T-helper 1 cell treated with Interleukin-12 subunit alpha and Interleukin-12 subunit beta and Interleukin-4 antibody, amounts not matched to agents 30 ng/mL and 1 ng/mL, for 36 hours (primary cell): ENCODE measurements at regions not wholly inside any gene's neighbourhood (a gene's known extent, or its start where the extent isn't known, plus 50 kb on each side); places are given as distances from the start of the nearest gene placed in this dataset.
"Not testable (repeated sequence)": the region's sequence is repeated elsewhere in the genome, so short reads cannot be mapped to it uniquely, and the experiment has no call there.

ENCODE experiments used
- intact Hi-C: fragments of 100-400 bp; cut with micrococcal nuclease; formaldehyde crosslinking; loops from one replicate; pipeline ENCODE4 v1.15.1; 2024

GRCh38 chr3:106829206-106829605 lies 548.0 kb upstream of the CCDC54 start:
- intact Hi-C loops: no loop called here

GRCh38 chr3:106830334-106830733 lies 546.9 kb upstream of the CCDC54 start:
- intact Hi-C loops: no loop called here

DNA sequence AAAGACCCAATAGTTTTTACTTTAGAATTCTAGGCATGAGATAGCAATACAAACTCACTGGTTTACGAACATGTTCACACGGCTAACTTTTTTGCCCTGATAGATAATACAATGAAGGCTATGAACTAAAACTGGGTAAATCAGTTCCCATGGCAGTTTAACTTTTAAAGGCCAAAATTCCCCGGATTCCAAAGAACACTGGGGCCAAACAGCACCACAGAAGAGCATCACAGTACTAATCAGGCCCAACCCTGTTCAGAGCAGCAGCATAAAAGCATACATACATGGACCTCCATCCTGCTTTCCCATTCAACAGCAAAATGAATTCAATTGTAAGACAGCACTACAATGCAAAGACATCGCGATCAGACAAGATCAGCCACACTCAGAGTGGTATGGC lies 540.3 kb upstream of the CCDC54 start:
- intact Hi-C loops: no loop called here

DNA sequence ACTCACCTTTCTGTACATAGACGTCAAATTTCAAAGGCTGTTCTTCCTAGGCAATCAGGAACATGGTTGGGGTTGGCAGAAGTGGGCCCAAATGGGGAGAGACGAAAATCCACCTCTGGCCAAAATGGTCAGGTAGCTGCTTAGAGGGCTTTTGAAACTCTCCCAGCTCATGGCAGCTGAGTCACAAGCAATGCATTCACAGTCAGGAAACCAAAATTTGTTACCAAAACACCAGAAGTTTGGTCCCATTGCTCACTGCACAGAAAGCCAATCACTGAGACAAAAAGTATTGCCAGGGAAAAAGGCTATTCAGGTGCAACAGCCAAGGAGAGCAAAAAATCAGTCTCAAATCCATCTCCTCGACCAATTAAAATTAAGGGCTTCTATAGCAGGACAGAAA lies 539.6 kb upstream of the CCDC54 start:
- intact Hi-C loops: no loop called here

GRCh38 chr3:106839576-106840280 lies 537.5 kb upstream of the CCDC54 start:
- intact Hi-C loops: no loop called here

GRCh38 chr3:106840319-106840718 lies 536.9 kb upstream of the CCDC54 start:
- intact Hi-C loops: no loop called here

DNA sequence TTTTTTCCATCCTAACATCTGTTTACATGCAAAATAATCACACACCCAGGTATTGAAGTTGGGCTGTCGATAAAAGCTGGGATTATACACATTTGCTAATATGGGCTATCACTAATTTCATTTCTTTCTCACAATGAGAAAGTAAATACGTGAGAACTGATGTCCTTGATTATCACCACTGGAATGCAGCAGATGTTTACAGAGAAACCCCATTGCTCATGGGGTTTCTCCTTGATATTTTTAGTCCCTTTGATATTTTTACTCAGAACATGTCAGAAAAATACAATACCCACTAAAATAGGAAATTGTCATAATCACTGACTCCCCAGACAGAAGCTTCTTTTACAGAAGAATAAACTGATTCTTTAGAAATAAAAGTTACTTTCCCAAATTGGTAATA lies 535.1 kb upstream of the CCDC54 start:
- intact Hi-C loops: no loop called here

- intact Hi-C loops: no loop called here
Measured at GRCh38 chr3:106844638-106845037, 532.6 kb upstream of the CCDC54 start.

- intact Hi-C loops: no loop called here
Measured at GRCh38 chr3:106848099-106848498, 529.1 kb upstream of the CCDC54 start.

- intact Hi-C loops: no loop called here
Measured at GRCh38 chr3:106850437-106850836, 526.8 kb upstream of the CCDC54 start.

DNA sequence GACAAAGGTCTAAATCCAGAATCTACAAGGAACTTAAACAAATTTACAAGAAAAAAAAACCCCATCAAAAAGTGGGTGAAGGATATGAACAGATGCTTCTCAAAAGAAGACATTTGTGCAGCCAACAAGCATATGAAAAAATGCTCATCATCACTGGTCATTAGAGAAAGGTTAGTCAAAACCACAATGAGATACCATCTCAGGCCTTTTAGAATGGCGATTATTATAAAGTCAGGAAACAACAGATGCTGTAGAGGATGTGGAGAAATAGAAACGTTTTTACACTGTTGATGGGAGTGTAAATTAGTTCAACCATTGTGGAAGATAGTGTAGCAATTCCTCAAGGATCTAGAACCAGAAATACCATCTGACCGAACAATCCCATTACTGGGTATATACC lies 518.9 kb upstream of the CCDC54 start:
- intact Hi-C loops: not testable (repeated sequence)

GRCh38 chr3:106860182-106860581 lies 517.1 kb upstream of the CCDC54 start:
- intact Hi-C loops: no loop called here

GRCh38 chr3:106862067-106862466 lies 515.2 kb upstream of the CCDC54 start:
- intact Hi-C loops: no loop called here

- intact Hi-C loops: no loop called here
Measured at GRCh38 chr3:106877627-106878026, 499.6 kb upstream of the CCDC54 start.

- intact Hi-C loops: no loop called here
Measured at GRCh38 chr3:106880206-106880605, 497.0 kb upstream of the CCDC54 start.

- intact Hi-C loops: no loop called here
Measured at GRCh38 chr3:106881186-106881585, 496.1 kb upstream of the CCDC54 start.

DNA sequence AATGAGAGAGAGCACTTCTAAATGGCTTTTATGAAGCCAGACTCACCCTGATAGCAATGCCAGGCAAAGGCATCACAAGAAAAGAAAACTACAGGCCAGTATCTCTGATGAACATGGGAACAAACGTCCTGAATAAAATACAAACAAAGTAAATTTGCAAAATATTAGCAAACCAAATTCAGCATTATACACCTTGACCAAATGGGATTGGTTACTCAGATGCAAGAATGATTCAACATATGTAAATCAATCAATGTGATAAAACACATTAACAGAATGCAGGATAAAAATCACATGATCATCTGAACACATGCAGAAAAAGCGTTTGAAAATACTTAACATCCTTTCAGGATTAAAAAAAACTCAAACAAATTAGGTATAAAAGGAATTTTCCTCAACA lies 494.9 kb upstream of the CCDC54 start:
- intact Hi-C loops: no loop called here

DNA sequence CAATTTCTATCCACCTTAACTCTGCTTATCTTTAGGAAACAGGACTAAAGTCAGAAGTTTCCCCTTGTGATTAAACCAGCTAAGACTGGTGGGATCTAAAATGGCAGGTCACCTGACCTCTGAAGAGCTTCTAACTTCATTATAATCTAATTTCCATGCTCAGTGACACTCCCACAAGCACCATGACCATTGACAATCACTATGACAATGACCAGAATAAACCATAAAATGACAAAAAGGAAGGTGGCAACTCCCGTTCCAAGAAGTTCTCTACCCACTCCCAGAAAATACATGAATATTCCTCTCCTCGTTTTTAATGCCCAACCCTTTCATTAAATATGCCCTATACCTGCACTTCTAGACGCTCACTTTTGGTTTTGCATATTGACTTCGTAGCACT lies 471.2 kb upstream of the CCDC54 start:
- intact Hi-C loops: no loop called here

- intact Hi-C loops: no loop called here
Measured at GRCh38 chr3:106908181-106908938, 468.9 kb upstream of the CCDC54 start.

- intact Hi-C loops: no loop called here
Measured at GRCh38 chr3:106913111-106913698, 464.0 kb upstream of the CCDC54 start.

DNA sequence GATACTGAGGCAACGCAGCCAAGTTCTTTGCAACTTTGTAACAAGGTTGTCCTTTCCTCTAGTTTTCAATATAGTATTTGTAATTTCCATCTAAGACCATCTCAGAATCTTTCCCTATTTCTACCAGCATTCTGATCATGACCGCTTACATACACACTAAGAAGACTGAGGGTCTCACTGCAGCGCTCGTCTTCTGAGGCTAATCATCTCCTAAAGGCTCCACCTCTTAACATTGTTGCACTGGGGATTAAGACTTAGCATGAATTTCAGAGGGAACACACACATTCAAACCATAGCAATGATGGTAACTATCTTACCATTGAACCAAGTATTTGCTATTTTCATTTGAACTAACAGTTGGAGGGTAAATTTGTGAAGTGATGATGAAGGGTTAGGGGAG lies 463.3 kb upstream of the CCDC54 start:
- intact Hi-C loops: no loop called here

GRCh38 chr3:106920609-106921008 lies 456.6 kb upstream of the CCDC54 start:
- intact Hi-C loops: no loop called here

- intact Hi-C loops: no loop called here
Measured at GRCh38 chr3:106929081-106929480, 448.2 kb upstream of the CCDC54 start.
